ENCODE measurements at regions not wholly inside any gene's neighbourhood (a gene's known extent, or its start where the extent isn't known, plus 50 kb on each side); places are given as distances from the start of the nearest gene placed in this dataset.

GRCh38 chr10:58140691-58141347 lies 126.9 kb downstream of the IPMK start:
- no peak for DNase-seq (ENCODE audit: low read depth)
- H3K4me3 ChIP-seq (ENCODE audit: low read depth, low read length): no peak overlapping the region

- no peak overlapping the region for H3K4me3 ChIP-seq (ENCODE audit: low read depth, low read length)
- DNase-seq (ENCODE audit: low read depth): no peak
Observed at GRCh38 chr10:58140054-58140453, 127.6 kb downstream of the IPMK start.

- DNase-seq (ENCODE audit: low read depth): no peak
- H3K4me3 ChIP-seq (ENCODE audit: low read depth, low read length): no peak overlapping the region
Observed at GRCh38 chr10:58137813-58138212, 129.9 kb downstream of the IPMK start.

GRCh38 chr10:58115218-58116050 lies 152.3 kb downstream of the IPMK start:
- DNase-seq (ENCODE audit: low read depth): no peak
- no peak overlapping the region for H3K4me3 ChIP-seq (ENCODE audit: low read depth, low read length)

GRCh38 chr10:58109731-58110130 lies 158.0 kb downstream of the IPMK start:
- no peak for DNase-seq (ENCODE audit: low read depth)
- H3K4me3 ChIP-seq (ENCODE audit: low read depth, low read length): no peak overlapping the region

- DNase-seq (ENCODE audit: low read depth): peak; percentile 76
- H3K4me3 ChIP-seq (ENCODE audit: low read depth, low read length): no peak overlapping the region
Observed at GRCh38 chr10:58107506-58107905, 160.2 kb downstream of the IPMK start.

GRCh38 chr10:58106211-58107035 lies 161.3 kb downstream of the IPMK start:
- no peak overlapping the region for H3K4me3 ChIP-seq (ENCODE audit: low read depth, low read length)
- no peak for DNase-seq (ENCODE audit: low read depth)

GRCh38 chr10:58104351-58104751 lies 163.3 kb downstream of the IPMK start:
- no peak overlapping the region for H3K4me3 ChIP-seq (ENCODE audit: low read depth, low read length)
- peak; percentile 45 for DNase-seq (ENCODE audit: low read depth)

- DNase-seq (ENCODE audit: low read depth): no peak
- H3K4me3 ChIP-seq (ENCODE audit: low read depth, low read length): no peak overlapping the region
Observed at GRCh38 chr10:58102897-58103296, 164.8 kb downstream of the IPMK start.

GRCh38 chr10:58101682-58102081 lies 166.0 kb downstream of the IPMK start:
- no peak for DNase-seq (ENCODE audit: low read depth)
- H3K4me3 ChIP-seq (ENCODE audit: low read depth, low read length): no peak overlapping the region

- DNase-seq (ENCODE audit: low read depth): no peak
Observed at GRCh38 chr10:58094985-58095718, 172.5 kb downstream of the IPMK start.

GRCh38 chr10:58091886-58092285 lies 175.8 kb downstream of the IPMK start:
- H3K4me3 ChIP-seq (ENCODE audit: low read depth, low read length): no peak overlapping the region
- DNase-seq (ENCODE audit: low read depth): no peak

More at GRCh38 chr10:58094985-58095718, 172.5 kb downstream of the IPMK start:
- no peak overlapping the region for H3K4me3 ChIP-seq (ENCODE audit: low read depth, low read length)

- DNase-seq (ENCODE audit: low read depth): no peak
- no peak overlapping the region for H3K4me3 ChIP-seq (ENCODE audit: low read depth, low read length)
Observed at GRCh38 chr10:58089739-58090138, 178.0 kb downstream of the IPMK start.

GRCh38 chr10:58087896-58088295 lies 179.8 kb downstream of the IPMK start:
- no peak for DNase-seq (ENCODE audit: low read depth)
- H3K4me3 ChIP-seq (ENCODE audit: low read depth, low read length): no peak overlapping the region

- H3K4me3 ChIP-seq (ENCODE audit: low read depth, low read length): no peak overlapping the region
- DNase-seq (ENCODE audit: low read depth): no peak
Observed at GRCh38 chr10:58086763-58087150, 180.9 kb downstream of the IPMK start.

GRCh38 chr10:58086144-58086762 lies 181.4 kb downstream of the IPMK start:
- DNase-seq (ENCODE audit: low read depth): no peak
- H3K4me3 ChIP-seq (ENCODE audit: low read depth, low read length): no peak overlapping the region

- H3K4me3 ChIP-seq (ENCODE audit: low read depth, low read length): no peak overlapping the region
- no peak for DNase-seq (ENCODE audit: low read depth)
Observed at GRCh38 chr10:58082248-58082647, 185.4 kb downstream of the IPMK start.

GRCh38 chr10:58081353-58081752 lies 186.3 kb downstream of the IPMK start:
- H3K4me3 ChIP-seq (ENCODE audit: low read depth, low read length): no peak overlapping the region
- DNase-seq (ENCODE audit: low read depth): no peak

- DNase-seq (ENCODE audit: low read depth): no peak
- no peak overlapping the region for H3K4me3 ChIP-seq (ENCODE audit: low read depth, low read length)
Observed at GRCh38 chr10:58079461-58079860, 188.2 kb downstream of the IPMK start.

Measured in skeletal muscle cell (primary cell).